GM21619 (cell line): ENCODE measurements at regions not wholly inside any gene's neighbourhood (a gene's known extent, or its start where the extent isn't known, plus 50 kb on each side); places are given as distances from the start of the nearest gene placed in this dataset.

Source experiments
- ATAC-seq: cut with Tn5 transposase; IDR thresholded peaks from one replicate; pipeline ENCODE4 v1.9.1; 2021; ENCODE audit not compliant: unreplicated experiment

DNA sequence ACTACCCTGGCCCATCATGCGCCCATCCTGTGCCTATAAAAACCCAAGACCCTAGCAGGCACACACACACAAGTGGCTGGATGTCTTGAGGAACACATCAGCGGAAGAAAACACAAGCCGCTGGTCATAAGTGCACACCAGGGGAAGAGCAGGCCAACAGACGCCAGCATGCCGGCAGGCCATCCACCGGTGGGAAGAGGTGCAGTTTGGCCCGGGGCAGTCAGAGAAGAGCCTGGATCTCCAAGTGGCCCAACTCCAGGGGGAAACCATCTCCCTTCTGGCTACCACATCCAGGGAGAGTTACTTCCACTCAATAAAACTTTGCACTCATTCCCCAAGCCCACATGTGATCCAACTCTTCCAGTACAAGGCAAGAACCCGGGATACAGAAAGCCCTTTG lies 2001.3 kb upstream of the NUDT12 start:
- no peak for ATAC-seq

DNA sequence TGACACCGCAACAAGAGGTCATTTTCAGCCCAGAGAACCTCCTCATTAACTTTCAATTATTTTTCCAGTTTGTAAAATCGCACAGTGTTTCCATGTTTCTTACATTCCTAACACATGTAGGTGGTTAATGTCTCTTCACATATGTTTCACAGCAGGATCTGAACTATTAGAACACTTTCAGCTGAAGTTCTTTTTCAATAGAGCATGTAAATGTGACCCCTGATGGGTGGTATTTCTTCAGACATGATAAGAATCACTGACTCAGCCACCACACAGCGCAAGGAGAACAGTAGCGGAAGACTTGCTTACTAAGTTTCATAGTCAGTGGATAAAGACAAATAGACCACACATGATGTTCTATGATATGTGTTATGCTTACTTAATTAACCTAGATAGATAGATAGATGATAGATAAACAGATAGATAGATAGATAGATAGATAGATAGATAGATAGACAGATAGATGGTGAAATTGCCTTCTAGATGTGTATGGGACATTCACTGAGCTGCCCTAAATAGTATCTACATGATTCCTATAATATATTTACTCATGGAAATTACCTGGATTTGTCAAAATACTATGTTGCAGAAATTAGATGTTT lies 1992.1 kb upstream of the NUDT12 start:
- ATAC-seq: no peak

DNA sequence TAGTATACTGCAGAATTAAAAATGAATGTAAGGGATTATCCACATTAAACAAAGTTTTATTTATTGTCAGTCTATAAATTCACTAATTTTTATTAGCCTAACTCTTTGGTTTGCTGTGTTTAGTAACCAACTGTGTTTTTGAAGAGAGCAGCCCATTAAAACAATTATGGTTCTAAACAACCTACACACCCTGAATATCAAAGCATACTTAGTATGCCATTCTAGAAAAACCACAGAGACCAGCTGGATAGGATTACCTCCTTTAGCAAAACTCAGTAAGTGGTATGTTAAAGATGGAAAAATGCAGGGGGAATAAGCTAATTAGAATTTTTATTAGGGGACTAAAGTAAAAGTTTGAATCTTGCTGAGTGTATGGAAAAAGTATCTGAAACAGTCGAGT lies 1981.7 kb upstream of the NUDT12 start:
- no peak for ATAC-seq

DNA sequence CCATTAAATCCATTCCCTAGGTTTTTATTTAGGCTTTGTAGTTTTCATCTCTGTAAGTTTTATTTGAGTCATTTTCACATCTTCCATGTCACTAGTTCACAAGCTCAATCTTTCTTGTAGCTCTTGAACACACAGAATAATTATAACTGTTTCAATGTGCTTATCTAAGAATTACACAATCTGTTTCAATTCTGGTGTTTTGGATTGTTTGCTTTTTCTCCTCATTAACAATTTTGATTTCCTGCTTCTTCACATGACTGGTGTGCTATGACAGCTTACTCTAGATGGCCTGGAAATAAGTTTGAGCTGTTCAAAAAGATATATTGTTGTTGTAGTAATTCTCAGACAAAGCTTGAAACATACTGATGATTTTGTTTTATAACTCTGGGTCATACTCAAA lies 1974.1 kb upstream of the NUDT12 start:
- no peak for ATAC-seq

DNA sequence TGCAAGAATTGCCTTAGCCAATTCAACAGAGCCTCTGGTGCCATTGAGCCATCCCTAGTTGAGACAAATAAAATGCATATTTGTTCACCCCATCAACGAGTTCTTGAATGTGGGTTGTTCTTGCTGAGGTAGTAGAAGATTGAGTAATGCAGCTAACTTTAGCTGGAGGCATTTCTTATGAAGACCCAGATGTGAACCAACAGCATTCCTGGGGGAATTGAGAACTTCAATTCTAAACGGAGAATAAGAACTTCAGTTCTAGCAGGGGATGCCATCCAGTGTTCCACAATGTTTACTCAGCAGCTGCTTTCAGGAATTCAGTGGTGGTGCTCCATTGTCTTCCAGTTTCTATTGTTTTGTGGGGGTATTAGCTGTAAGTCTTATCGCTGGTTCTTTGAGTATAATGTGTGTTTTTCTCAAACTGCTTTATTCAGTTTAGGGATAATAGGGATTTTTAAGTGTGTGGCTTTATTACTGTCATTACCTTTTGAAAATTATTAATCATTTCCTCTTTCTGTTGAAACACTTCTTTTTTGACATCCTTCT lies 1968.2 kb upstream of the NUDT12 start:
- ATAC-seq: no peak

DNA sequence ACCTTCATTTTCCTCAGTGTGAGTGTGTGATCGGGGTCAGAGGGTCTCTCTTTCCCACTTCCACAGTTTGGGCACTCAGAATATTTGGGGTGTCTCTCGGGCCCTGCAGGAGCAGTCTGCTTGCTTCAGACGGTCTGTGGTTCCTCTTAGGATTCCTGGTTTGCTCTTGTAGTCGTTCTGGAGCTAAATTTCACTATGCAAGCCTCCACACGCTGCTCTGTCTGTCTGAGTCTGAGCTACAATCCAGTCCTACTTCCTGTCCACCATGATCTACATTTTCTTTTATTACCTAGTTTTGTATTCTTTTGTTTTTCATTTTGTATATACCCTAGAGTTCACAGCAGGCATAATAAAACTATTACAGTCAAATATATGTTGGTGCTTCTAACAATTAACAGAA lies 1967.3 kb upstream of the NUDT12 start:
- no peak for ATAC-seq

DNA sequence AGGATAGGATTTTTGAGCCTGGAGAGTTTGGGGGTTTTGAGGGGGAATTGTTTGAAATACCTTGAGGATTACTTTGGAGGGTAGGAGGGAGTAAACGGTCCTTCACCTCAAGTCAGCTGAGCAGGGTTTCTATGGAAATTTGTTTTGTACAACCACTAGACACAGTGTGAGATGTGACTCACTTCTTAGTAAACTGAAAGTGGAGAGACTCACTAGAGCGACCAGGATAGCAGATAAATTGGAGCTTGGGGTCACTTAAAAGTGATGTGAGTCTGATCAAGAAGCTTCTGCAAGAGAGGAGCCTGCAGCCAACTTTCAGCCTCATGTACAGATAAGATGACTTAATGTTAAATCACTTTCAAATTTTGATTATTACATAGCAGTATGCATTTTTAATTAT lies 1945.9 kb upstream of the NUDT12 start:
- no peak for ATAC-seq

DNA sequence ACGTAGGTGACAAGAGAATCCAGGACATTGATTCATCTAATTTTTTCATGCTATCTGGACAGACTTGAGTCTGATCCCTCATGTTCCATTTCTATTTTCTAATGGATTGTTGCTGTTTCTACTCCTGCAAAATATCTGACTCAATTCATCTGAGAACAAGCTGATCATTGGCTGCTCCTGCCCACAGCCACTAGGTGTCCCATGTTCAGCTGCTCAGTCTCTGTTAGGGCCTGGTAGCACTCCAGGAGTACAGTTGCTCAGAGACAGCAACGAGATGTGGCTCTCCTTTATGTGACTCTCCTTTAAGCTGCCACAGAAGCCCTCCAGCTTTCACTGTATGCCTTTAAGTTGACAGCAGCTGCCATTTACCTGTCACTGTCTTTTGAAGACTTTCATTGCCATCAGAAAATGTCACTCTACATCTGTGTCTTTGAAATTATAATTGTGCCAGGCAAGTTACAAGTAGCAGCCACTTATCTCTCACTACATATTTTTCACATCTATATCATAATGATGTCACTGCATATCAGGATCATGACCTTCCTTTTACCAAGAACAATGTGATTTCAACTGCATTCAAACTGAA lies 1944.2 kb upstream of the NUDT12 start:
- ATAC-seq: no peak

GRCh38 chr5:105503950-105504349 lies 1941.4 kb upstream of the NUDT12 start:
- no peak for ATAC-seq

- ATAC-seq: no peak
Observed at GRCh38 chr5:105501315-105501714, 1938.7 kb upstream of the NUDT12 start.

- no peak for ATAC-seq
Observed at GRCh38 chr5:105475401-105475800, 1912.8 kb upstream of the NUDT12 start.

DNA sequence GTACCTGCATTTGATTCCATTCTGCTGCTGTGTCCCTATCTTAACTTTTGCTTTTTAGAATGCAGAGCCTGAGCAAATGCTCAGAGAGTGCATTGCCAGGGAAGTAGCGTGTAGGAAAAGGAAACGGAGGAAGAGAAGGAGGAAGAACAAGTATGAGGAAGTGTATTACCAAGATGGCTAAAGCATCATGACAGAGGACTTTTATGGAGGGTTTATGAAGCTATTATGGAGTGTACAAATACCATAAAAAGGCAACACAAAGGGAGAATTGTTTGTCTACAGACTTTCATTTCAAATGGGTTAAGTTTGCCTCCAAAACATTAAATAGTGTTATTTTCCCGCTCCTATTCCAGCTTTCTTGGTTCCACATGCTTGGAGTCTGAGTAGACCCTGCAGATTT lies 1899.8 kb upstream of the NUDT12 start:
- no peak for ATAC-seq

- ATAC-seq: no peak
Observed at GRCh38 chr5:105460721-105461120, 1898.1 kb upstream of the NUDT12 start.

DNA sequence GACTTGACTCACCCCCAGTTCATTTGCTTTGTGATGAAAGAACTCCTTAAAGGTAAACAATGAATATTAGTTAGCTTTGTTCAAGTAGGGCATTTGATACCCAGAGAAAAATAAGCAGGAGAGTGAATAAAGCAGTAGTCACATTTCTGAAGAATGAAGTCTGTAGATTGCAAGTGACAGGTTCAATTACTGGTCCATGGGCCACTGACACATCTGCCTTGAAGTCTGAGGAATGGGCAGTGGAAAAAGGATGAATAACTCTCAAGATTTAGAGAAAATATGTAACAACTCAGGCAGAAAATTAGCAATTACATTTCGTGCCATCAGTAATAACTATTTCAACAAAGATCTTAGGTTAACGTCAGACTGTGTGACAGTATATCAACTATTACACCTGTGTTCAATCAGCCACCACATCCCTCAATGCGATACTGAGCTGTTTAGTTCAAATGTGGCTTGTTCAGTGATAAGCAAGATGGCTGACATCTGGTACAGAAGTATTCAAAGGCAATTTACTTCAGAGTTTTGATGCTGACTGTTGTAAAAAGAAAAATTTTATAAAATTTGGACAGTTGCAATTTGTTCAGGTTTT lies 1890.7 kb upstream of the NUDT12 start:
- ATAC-seq: no peak

- no peak for ATAC-seq
Observed at GRCh38 chr5:105448271-105448670, 1885.7 kb upstream of the NUDT12 start.

DNA sequence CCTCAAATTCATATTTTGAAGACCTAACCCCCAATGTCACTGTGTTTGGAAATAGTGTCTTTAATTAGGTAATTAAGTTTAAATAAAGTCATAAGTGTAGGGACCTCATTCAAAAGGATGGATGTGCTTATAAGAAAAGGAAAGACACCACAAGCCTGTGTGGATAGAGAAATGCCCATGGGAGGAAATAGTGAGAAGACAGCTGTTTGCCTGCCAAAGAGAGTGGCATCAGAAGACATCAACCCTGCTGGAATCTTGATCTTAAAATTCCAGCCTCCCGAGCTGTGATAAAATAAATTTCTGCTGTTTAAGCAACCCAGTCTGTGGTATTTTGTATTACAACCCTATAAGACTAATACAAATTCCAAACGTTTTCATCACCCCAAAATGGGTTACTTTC lies 1867.9 kb upstream of the NUDT12 start:
- ATAC-seq: no peak

GRCh38 chr5:105428451-105429380 lies 1866.1 kb upstream of the NUDT12 start:
- no peak for ATAC-seq

DNA sequence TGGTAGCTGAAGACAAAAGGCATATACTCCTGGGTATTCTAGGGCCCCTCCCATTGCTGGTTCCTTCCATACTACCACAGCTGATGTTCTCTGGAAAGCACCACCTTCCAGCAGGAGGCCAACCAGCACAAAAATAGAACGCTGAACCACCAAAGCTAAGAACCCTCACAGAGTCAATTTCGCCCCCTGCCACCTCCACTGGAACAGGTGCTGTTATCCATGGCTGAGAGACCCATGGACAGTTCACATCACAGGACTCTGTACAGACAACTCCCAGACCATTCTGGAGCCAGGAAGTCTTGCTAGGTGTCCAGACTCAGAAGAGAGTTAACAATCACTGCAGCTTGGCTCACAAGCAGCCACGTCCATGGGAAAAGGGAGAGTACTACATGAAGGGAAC lies 1851.5 kb upstream of the NUDT12 start:
- ATAC-seq: no peak

DNA sequence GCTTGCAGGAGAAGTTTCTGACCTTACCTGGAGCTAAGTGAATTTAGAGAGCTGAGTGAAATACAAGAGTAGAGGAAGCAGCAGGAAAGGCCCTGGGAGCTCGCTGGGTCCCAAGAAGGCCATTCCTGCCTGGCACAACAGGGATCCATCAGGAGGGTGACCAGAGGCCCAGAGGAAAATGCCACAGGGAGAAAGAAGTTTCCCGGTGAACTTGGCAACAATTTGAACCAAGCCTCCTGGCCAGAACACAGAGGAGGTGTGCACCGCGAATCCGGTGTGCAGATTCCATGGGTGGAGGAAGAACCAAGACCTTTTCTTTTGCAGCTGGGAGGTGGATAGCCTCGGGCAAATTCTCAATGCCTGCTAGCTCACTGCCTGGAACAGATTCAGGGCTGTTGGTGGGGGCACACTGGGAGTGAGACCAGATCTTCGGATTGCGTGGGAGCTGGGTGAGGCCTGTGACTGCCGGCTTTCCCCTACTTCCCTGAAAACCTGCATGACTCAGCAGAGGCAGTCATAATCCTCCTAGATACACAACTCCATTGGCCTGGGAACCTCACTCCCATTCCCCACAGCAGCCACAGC lies 1850.9 kb upstream of the NUDT12 start:
- ATAC-seq: no peak

- no peak for ATAC-seq
Observed at GRCh38 chr5:105409695-105410094, 1847.1 kb upstream of the NUDT12 start.

- no peak for ATAC-seq
Observed at GRCh38 chr5:105407200-105407599, 1844.6 kb upstream of the NUDT12 start.
